H1 (cell line): ENCODE measurements at regions not wholly inside any gene's neighbourhood (a gene's known extent, or its start where the extent isn't known, plus 50 kb on each side); places are given as distances from the start of the nearest gene placed in this dataset.

Experiments
- CTCF ChIA-PET: fragments of 300-600 bp; sonication (Branson Sonifier 250); formaldehyde crosslinking; loops from one replicate; lab custom pipeline; 2021; ENCODE audit not compliant: partially characterized antibody; lab: Charles Lee
- POLR2A ChIA-PET: fragments of 300-600 bp; sonication (Branson Sonifier 250); formaldehyde crosslinking; loops from one replicate; lab custom pipeline; 2021; ENCODE audit warnings: inconsistent platforms; ENCODE audit not compliant: partially characterized antibody; lab: Charles Lee
- DNase-seq, 2 experiments: peaks; one replicate each; pipeline versions ENCODE4 v3.0.0 to v3.0.0-alpha.2; 2010 to 2022; ENCODE audit warnings: low spot score in 2 of 2, low read depth in 1 of 2, mixed read lengths in 1 of 2
- FAIRE-seq: peaks from 2 replicates; lab custom pipeline; 2011; peaks lifted over from hg19 to GRCh38; lab: Jason Lieb, UNC
- H2AFZ ChIP-seq: 2 replicates; pipeline ENCODE4 v1.8.1; 2012; ENCODE audit warnings: low read length, inconsistent platforms
- H2AK5ac ChIP-seq: 2 replicates; pipeline ENCODE4 v1.6.1; 2013; ENCODE audit warnings: low read depth, low read length
- H2BK120ac ChIP-seq: replicated peaks from 2 replicates; pipeline ENCODE3; 2013; ENCODE audit warnings: low read depth, low read length, inconsistent platforms
- H2BK12ac ChIP-seq: 2 replicates; pipeline ENCODE4 v1.6.1; 2013; ENCODE audit warnings: low read depth, low read length
- H2BK15ac ChIP-seq: 2 replicates; pipeline ENCODE4 v1.6.1; 2013; ENCODE audit warnings: low read length
- H2BK20ac ChIP-seq: 2 replicates; pipeline ENCODE4 v1.6.1; 2013; ENCODE audit warnings: low read length
- H2BK5ac ChIP-seq: 2 replicates; pipeline ENCODE4 v1.6.1; 2013; ENCODE audit warnings: low read depth, low read length
- H3K14ac ChIP-seq: 2 replicates; pipeline ENCODE4 v1.6.1; 2013; ENCODE audit warnings: inconsistent platforms; ENCODE audit not compliant: insufficient read length
- H3K18ac ChIP-seq: 2 replicates; pipeline ENCODE4 v1.6.1; 2013; ENCODE audit warnings: low read length; ENCODE audit errors: extremely low read depth
- H3K23ac ChIP-seq: 2 replicates; pipeline ENCODE4 v1.6.1; 2013; ENCODE audit warnings: inconsistent platforms; ENCODE audit not compliant: insufficient read length
- H3K23me2 ChIP-seq: 2 replicates; pipeline ENCODE4 v1.6.1; 2013; ENCODE audit warnings: low read depth, low read length
- H3K27ac ChIP-seq: 2 replicates; pipeline ENCODE4 v1.6.1; 2011; ENCODE audit warnings: low read depth, low read length, inconsistent platforms
- H3K27me3 ChIP-seq, 4 experiments: replicated peaks in 1 of 4; 1 replicate in 1 of 4; 2 replicates in 3 of 4; pipeline versions ENCODE4 v1.6.1 to v1.8.1; 2011 to 2013; ENCODE audit warnings: low read length in 3 of 4, mild to moderate bottlenecking in 3 of 4, inconsistent platforms in 2 of 4, mixed read lengths in 2 of 4, moderate library complexity in 1 of 4; ENCODE audit not compliant: control insufficient read depth in 3 of 4, insufficient read depth in 3 of 4; ENCODE audit errors: extremely low read depth in 1 of 4
- H3K36me3 ChIP-seq, 4 experiments: 2 replicates each; pipeline versions ENCODE4 v1.6.1 to v1.8.1; 2011 to 2013; ENCODE audit warnings: mild to moderate bottlenecking in 4 of 4, low read length in 3 of 4, moderate library complexity in 2 of 4, control low read depth in 1 of 4, inconsistent platforms in 1 of 4; ENCODE audit not compliant: insufficient read depth in 4 of 4, control insufficient read depth in 2 of 4
- H3K4ac ChIP-seq: replicated peaks from 2 replicates; pipeline ENCODE3; 2013; ENCODE audit warnings: low read length, low read depth, mixed read lengths, inconsistent platforms; ENCODE audit not compliant: insufficient read length
- H3K4me1 ChIP-seq, 4 experiments: replicated peaks in 1 of 4; 1 replicate in 1 of 4; 2 replicates in 3 of 4; pipeline versions ENCODE4 v1.6.1 to v1.8.1; 2011 to 2013; ENCODE audit warnings: low read length in 3 of 4, inconsistent platforms in 2 of 4, mixed read lengths in 1 of 4; ENCODE audit not compliant: insufficient read depth in 4 of 4, control insufficient read depth in 3 of 4
- H3K4me2 ChIP-seq, 2 experiments: 2 replicates each; pipeline versions ENCODE4 v1.6.1 to v1.8.1; 2011 to 2013; ENCODE audit warnings: low read depth in 2 of 2, low read length in 2 of 2, control low read depth in 1 of 2, inconsistent platforms in 1 of 2, mild to moderate bottlenecking in 1 of 2; ENCODE audit not compliant: insufficient read depth in 1 of 2
- H3K4me3 ChIP-seq, 4 experiments: fragments of 200-600, 300-600 bp in 1 of 4; sonication (generic), shearing (Covaris generic), sonication (Bioruptor Twin) in 1 of 4; 2 replicates each; pipeline versions ENCODE4 v1.5.1 to v1.8.1; 2011 to 2016; ENCODE audit warnings: low read length in 4 of 4, low read depth in 3 of 4, control low read depth in 2 of 4, inconsistent platforms in 2 of 4, mild to moderate bottlenecking in 2 of 4, mixed read lengths in 1 of 4, moderate library complexity in 1 of 4; ENCODE audit not compliant: insufficient read depth in 2 of 4; ENCODE audit errors: extremely low read depth in 1 of 4
- H3K56ac ChIP-seq: replicated peaks from 2 replicates; pipeline ENCODE3; 2013; ENCODE audit warnings: low read depth, mild to moderate bottlenecking, mixed read lengths, low read length, inconsistent platforms; ENCODE audit not compliant: insufficient read length
- H3K79me1 ChIP-seq: 2 replicates; pipeline ENCODE4 v1.6.1; 2013; ENCODE audit warnings: low read depth, low read length, control low read depth
- H3K79me2 ChIP-seq, 2 experiments: 2 replicates each; pipeline versions ENCODE4 v1.6.1 to v1.8.1; 2012 to 2013; ENCODE audit warnings: low read length in 2 of 2, mild to moderate bottlenecking in 2 of 2, inconsistent platforms in 1 of 2; ENCODE audit not compliant: insufficient read depth in 2 of 2, control insufficient read depth in 1 of 2
- H3K9ac ChIP-seq, 4 experiments: replicated peaks in 1 of 4; 1 replicate in 1 of 4; 2 replicates in 3 of 4; pipeline versions ENCODE4 v1.6.1 to v1.8.1; 2011 to 2013; ENCODE audit warnings: low read depth in 3 of 4, low read length in 3 of 4, control low read depth in 2 of 4, mild to moderate bottlenecking in 2 of 4, moderate library complexity in 2 of 4, inconsistent platforms in 1 of 4; ENCODE audit errors: extremely low read depth in 1 of 4
- H3K9me3 ChIP-seq, 2 experiments: 2 replicates each; pipeline versions ENCODE4 v1.6.1 to v1.8.1; 2012 to 2013; ENCODE audit warnings: mild to moderate bottlenecking in 2 of 2, moderate library complexity in 2 of 2, control low read depth in 1 of 2, inconsistent platforms in 1 of 2, low read depth in 1 of 2, low read length in 1 of 2, mixed read lengths in 1 of 2; ENCODE audit not compliant: insufficient read depth in 2 of 2
- H4K20me1 ChIP-seq, 2 experiments: replicated peaks in 1 of 2; 2 replicates each; pipeline versions ENCODE3 to v1.8.1; 2011 to 2013; ENCODE audit warnings: inconsistent platforms in 2 of 2, low read length in 2 of 2, mild to moderate bottlenecking in 1 of 2; ENCODE audit not compliant: insufficient read depth in 2 of 2, control insufficient read depth in 1 of 2
- H4K5ac ChIP-seq: 2 replicates; pipeline ENCODE4 v1.6.1; 2013; ENCODE audit warnings: low read length, low read depth, mixed read lengths, inconsistent platforms; ENCODE audit not compliant: insufficient read length
- H4K8ac ChIP-seq: 2 replicates; pipeline ENCODE4 v1.8.0; 2013; ENCODE audit warnings: mild to moderate bottlenecking, moderate library complexity, low read length, inconsistent platforms; ENCODE audit not compliant: insufficient read depth; ENCODE audit errors: extremely low read depth
- H4K91ac ChIP-seq: replicated peaks from 2 replicates; pipeline ENCODE3; 2013; ENCODE audit warnings: low read length, mixed read lengths, inconsistent platforms; ENCODE audit not compliant: insufficient read length
- CHD1 ChIP-seq: IDR thresholded peaks from 2 replicates; pipeline ENCODE4 v1.6.1; 2012; ENCODE audit warnings: low read depth, low read length, improper control_type of control experiment
- POU5F1 ChIP-seq: IDR thresholded peaks from 2 replicates; pipeline ENCODE4 v1.6.1; 2011; ENCODE audit warnings: low read depth, mild to moderate bottlenecking, low read length, moderate library complexity
- RBBP5 ChIP-seq: IDR thresholded peaks from 2 replicates; pipeline ENCODE4 v1.7.1; 2012; ENCODE audit warnings: low read depth, mild to moderate bottlenecking, inconsistent platforms, low read length, moderate library complexity, borderline replicate concordance
- SIRT6 ChIP-seq: IDR thresholded peaks from one replicate; pipeline ENCODE4 v1.7.1; 2012; ENCODE audit warnings: low read length, inconsistent platforms
- USF2 ChIP-seq: IDR thresholded peaks from 2 replicates; pipeline ENCODE4 v1.6.1; 2011; ENCODE audit warnings: low read length, improper control_type of control experiment
- WGBS, 2 experiments: shearing (Covaris generic) in 1 of 2; methylation state at CpG; one replicate each; pipeline versions ENCODE4 v1.1.6 to v1.1.7; 2013 to 2015; ENCODE audit warnings: low lambda C conversion rate in 2 of 2, mixed read lengths in 2 of 2, inconsistent platforms in 1 of 2, low coverage in 1 of 2, missing lambda C conversion rate in 1 of 2; ENCODE audit not compliant: insufficient replicate concordance in 2 of 2, insufficient coverage in 1 of 2, insufficient read length in 1 of 2; ENCODE audit errors: extremely low coverage in 1 of 2, missing lambda C conversion rate in 1 of 2; 5-methylcytosine and 5-hydroxymethylcytosine counted together

- Histone ChIP-seq H3K9ac (no peak overlapping the region), H4K5ac (no peak overlapping the region), H2BK120ac (no peak overlapping the region), H2BK20ac (peak overlapping the region; percentile 66; the same call in 1 of the 2 replicates), H2AFZ (no peak overlapping the region), H3K4ac (no peak overlapping the region), H4K8ac (no peak overlapping the region), H3K23me2 (no peaks in the 10 kb centered on the region), H3K56ac (no peak overlapping the region), H2BK5ac (no peak overlapping the region; the same call in 1 of the 2 replicates), H3K79me1 (no peaks in the 10 kb centered on the region), H2AK5ac (peak overlapping the region; percentile 71; the same call in 1 of the 2 replicates), H2BK15ac (peak overlapping the region; percentile 89; the same call in 1 of the 2 replicates), H3K27ac (no peak overlapping the region), H2BK12ac (no peak overlapping the region), H3K18ac (no peak overlapping the region), H3K23ac (no peak overlapping the region), H3K4me3 (no peak overlapping the region), H3K79me2 (no peaks in the 10 kb centered on the region), H3K4me2 (no peak overlapping the region), H3K36me3 (no peaks in the 10 kb centered on the region), H3K27me3 (no peaks in the 10 kb centered on the region), H4K91ac (no peak overlapping the region), H3K14ac (no peak overlapping the region), H4K20me1 (no peaks in the 10 kb centered on the region), H3K9me3 (peaks cover 7 to 10% of the 10 kb centered on the region in 2 experiments), H3K4me1 (peaks cover 0 to 6% (median under 1%) of the 10 kb centered on the region in 4 experiments; a peak in 3 of 7 replicates)
- FAIRE-seq (no peak), DNase-seq (no peak)
- WGBS, 2 experiments = 79% methylated on average over 7 of the region's 7 CpGs; no CpG with 5 or more reads in 1 of the 2 experiments
- CTCF ChIA-PET = interaction anchor here (0.6 to 1.9 kb wide), 4 partner anchors 24 to 370 kb away, joined by 3 to 4 read pairs (median 3); no protein-coding TSS in a partner anchor
- TF ChIP-seq RBBP5 (no peak), POU5F1 (no peak), USF2 (no peak), SIRT6 (no peak), CHD1 (no peak)
- POLR2A ChIA-PET = no interaction called here
Observed at GRCh38 chr1:94684690-94685250, 135.4 kb upstream of the SLC44A3 start.
